CD4-positive, alpha-beta T cell treated with Interleukin-6 at 100 ng/mL for 8 hours (primary cell): ENCODE measurements at regions not wholly inside any gene's neighbourhood (a gene's known extent, or its start where the extent isn't known, plus 50 kb on each side); places are given as distances from the start of the nearest gene placed in this dataset.
"Not testable (repeated sequence)": the region's sequence is repeated elsewhere in the genome, so short reads cannot be mapped to it uniquely, and the experiment has no call there.

Experiments
- DNase-seq: peaks from one replicate; pipeline ENCODE4 v3.0.0-alpha.2; 2020; ENCODE audit warnings: mixed read lengths, low spot score

DNA sequence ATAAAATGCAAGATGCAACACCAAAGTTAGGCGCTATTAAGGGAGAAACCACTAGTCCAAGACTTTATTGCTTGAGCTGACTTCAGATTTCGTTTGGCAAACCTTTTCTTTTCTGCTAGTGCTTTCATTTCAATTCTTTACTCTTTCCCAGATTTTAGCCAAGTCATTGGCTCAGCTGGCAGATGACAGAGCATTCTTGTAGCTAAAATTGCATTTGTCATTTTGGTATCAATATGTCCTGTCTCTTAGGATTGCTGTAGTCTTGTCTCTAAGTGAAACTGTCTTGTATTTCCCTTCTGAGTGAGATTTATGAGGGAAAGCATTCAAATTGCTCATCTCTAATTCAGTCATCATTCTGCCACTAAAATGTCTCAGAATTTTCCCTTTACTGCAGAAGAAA lies 335.1 kb downstream of the METTL4 start:
- no peak for DNase-seq

DNA sequence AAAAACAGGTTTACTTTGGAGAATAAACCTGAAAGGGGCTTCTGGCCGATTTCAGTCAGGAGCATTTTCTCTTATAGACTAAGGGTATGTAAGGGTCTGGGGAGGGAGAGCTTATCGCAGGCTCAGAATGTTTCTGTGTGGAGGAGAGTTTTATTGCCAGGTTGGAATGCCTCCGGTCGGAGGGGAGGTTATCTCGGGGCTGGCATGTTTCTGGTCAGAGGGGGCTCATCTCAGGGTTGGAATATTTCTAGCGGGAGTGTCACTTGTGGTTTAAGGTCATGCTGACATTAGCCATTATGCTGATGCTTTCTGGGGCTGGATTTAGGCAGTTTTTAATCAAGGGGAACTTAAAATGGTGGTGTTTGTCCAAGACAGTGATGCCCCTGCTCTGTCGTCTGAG lies 333.6 kb downstream of the METTL4 start:
- no peak for DNase-seq

DNA sequence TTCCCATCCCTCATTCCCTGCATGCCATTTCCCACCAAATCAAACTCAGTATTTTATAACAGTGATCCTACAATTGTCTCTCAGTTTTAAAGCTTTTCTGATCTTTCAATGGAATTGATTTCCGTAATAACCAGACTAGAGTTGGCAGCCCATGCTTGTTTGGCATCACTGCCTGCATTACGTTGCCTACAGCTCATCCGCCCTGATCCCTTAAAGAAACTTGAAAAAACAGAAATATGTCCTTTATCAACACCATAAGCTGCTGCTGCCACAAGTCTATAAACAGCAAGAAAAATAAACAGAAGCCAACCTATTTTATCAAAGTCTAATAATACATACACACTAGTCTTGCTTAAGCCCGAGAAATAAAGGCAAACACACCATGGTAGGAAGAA lies 331.0 kb downstream of the METTL4 start:
- no peak for DNase-seq

DNA sequence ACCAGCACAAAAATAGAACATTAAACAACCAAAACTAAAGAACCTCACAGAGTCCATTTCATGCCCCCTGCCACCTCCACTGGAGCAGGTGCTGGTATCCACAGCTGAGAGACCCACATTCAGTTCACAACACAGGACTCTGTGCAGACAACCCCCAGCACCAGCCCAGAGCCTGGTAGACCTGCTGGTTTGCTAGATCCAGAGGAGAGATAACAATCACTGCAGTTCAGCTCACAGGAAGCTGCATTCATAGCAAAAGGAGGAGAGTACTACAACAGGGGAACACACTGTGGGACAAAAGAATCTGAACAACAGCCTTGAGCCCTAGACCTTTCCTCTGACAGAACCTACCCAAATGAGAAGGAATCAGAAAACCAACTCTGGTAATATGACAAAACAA lies 326.7 kb downstream of the METTL4 start:
- no peak for DNase-seq

DNA sequence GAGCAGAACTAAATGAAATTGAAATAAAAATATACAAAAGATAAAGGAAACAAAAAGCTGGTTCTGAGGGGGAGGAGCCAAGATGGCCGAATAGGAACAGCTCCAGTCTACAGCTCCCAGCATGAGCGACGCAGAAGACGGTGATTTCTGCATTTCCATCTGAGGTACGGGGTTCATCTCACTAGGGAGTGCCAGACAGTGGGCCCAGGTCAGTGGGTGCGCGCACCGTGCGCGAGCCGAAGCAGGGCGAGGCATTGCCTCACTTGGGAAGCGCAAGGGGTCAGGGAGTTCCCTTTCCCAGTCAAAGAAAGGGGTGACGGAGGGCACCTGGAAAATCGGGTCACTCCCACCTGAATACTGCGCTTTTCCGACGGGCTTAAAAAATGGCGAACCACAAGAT lies 324.2 kb downstream of the METTL4 start:
- DNase-seq, result not testable (repeated sequence)

DNA sequence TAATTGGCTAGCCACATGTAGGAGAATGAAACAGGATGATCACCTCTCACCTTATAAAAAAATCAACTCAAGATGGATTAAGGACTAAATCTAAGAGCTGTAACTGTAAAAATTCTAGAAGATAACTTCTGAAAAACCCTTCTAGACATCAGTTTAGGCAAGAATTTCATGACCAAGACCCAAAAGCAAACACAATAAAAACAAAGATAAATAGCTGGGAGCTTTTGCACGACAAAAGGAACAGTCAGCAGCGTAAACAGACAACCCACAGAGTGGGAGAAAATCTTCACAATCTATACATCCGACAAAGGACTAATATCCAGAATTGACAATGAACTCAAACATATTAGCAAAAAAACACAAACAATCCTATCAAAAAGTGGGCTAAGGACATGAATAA lies 316.3 kb downstream of the METTL4 start:
- DNase-seq, result no peak

DNA sequence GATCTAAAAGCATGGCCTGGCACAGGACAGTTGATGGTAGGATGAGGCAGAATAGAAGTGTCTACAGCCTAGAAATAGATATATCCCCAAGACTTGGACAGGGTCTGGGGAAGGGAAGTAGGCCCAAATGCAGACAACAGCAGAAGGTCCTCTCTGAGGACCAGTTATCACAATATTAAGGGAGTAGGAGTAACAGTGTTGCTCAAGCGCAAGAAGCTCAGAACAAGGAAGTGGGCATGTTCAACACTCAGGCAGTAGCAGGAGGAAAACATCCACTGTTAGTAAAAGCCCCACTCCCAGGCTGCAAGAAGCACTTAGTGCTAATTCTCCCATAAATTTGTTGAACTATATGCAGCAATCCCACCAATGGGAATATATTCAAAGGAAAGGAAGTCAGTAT lies 314.7 kb downstream of the METTL4 start:
- DNase-seq, result no peak

DNA sequence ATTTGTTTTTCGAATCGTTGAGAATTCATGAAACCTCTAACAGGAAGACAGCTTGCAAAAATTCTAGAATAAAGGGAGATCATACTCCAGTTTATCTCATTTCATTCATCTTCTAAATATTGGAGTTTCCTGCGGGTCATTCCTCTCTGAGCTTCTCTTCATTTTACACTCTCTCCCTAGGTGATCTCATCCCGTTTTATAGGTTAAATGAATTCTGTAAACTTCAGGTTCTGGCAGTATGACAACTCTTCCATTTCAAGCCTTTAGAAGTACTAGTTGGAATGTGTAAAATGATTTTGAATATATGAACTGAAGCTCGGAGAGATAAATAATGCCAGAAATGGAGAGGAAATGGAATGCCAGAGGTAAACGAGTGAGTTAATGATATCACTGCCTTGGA lies 312.4 kb downstream of the METTL4 start:
- no peak for DNase-seq

DNA sequence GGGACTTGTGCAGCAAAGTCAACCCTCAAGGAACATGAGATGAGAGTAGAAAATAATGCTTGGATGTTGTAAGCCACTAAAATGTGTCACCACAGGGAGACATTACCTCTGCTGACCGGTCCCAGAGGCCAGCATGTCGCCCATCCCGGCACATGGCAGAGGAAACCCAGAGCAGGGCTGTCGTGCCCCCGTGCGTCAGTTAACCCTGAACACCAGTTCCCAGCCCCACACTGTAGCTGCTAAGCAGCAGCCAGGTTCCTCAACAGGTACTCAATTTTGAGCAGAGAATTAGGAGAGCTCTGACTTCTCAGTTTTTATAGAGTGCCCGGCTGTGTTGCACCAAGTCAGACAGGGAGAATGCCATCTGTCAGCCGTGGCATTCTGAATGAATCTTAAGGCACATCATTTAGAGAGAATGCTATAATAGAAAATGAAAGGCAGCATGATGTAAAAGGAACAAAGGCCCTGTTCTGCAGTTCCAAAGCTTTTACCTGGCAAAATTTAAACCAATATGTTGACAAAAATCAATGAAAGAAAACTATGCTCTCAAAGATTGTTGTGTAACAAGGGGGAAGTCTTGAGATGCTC lies 307.9 kb downstream of the METTL4 start:
- DNase-seq, result no peak

DNA sequence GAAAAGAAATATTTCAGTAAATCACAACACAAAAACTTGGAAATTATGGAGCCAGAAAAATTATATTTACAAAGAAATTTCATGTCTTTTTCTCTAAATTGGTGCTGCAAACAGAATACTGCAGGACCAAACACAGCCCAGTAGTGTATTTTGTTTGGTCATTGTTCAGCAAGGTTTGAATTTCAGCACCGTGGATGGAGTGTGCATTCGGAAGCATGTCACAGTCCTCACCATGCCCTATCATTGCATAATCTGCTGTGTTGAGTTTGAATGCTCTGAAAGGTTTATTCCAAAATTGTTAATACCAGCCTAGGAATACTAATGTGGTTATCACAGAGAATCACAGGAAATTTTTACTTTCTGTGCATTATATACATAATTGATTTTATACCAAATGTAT lies 296.7 kb downstream of the METTL4 start:
- DNase-seq, result no peak

DNA sequence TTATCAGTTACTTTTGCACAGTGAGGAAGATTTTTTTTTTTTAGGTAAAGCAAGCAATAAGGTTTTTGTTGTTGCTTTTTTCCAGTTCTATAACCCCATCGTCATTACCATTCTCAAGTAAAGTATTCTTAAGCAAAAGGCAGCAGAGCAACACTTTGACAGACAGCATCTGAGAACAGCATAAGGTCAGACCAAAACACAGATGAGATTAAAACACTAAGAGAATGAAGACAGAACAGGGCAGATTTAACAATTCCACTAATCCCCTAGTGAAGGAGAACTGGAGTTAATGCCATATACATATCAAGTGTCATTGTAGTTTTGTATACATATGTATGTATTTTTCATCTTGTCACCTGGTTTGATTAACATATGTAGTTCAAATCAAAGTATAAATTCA lies 290.2 kb downstream of the METTL4 start:
- DNase-seq, result no peak

DNA sequence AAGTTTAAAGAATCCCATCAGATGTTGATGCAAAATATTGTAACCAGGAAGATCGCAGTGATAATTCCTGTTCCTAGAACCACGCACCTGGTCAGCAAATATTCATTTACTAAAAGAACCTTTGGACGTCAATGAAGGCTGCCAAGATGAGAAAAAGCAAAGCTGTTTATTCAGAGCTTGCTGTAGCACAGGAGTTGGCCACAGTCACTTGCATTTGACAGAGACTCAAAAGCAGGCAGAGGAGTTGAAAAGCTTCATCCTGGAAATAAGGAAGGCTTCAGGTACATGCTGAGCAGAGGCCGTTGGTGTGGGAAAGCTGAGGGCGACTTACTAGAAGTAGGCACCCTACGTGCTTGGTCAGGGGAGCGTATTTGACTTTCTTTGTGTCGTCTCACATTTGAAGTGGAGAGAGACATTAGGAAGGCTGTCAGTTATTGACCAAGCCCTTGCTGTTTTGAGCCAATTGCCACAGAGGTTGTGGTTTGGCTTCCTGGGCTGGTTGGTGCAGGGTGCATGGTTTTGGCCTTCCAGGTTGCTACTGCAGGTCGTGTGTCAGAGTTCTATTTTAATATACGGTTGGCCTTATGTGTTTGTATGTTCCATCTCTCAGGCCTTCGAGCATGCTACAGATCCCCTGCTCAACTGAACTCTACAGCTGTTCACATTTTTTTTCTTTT lies 289.6 kb downstream of the METTL4 start:
- DNase-seq, result no peak

DNA sequence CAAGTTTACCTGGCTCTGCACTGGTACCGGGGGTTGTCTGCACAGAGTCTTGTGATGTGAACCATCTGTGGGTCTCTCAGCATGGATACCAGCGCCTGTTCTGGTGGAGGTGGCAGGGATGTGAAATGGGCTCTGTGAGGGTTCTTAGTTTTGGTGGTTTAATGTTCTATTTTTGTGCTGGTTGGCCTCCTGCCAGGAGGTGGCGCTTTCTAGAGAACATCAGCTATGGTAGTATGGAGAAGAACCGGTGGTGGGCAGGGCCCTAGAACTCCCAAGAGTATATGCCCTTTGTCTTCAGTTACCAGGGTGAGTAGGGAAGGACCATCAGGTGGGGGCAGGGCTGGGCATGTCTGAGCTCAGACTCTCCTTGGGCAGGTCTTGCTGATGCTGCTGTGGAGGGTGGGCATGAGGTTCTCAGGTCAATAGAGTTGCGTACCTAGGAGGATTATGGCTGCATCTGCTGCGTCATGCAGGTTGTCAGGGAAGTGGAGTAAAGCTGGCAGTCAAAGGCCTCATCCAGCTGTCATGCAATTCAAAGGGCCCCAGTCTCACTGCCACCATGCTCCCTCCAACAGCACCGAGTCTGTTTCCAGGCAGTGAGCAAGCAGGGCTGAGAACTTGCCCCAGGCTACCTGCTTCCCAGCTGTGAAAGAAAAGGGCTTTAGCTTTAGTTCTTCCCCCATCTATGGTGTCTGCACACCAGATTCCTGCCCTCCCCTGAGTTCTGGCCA lies 278.0 kb downstream of the METTL4 start:
- DNase-seq, result no peak

DNA sequence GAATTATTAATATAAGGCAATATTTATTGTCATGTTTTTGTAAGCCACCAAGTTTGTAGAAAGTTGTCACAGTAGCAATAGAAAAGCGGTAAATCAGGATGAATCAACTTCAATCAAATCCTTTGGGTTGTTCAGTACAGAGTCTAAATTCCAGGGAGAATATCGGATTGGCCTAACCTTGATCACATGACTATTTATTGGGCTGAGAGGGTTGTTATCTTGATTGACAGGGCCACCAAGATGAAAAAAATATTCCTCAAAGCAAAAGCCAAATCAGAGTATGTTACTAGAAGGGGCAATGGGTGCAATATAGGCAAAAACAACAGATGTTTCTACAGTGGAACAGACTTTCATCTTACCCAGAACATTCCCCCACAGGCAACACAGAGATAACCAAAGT lies 270.0 kb downstream of the METTL4 start:
- DNase-seq, result no peak

DNA sequence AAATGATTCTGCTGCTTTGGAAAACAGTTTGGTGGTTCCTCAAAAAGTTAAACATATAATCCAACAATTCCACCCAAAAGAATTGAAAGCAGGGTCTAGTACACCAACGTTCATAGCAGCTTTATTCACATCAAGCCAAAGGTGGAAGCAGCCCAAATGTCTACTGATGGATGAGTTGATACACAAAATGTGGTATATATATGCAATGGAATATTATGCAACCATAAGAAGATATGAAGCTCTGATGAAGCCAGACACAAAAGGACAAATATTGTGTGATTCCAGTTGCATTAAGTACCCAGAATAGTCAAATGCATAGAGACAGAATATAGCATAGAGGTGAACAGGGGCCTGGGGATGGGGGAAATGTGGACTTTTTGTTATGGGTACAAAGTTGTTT lies 269.3 kb downstream of the METTL4 start:
- DNase-seq, result no peak

DNA sequence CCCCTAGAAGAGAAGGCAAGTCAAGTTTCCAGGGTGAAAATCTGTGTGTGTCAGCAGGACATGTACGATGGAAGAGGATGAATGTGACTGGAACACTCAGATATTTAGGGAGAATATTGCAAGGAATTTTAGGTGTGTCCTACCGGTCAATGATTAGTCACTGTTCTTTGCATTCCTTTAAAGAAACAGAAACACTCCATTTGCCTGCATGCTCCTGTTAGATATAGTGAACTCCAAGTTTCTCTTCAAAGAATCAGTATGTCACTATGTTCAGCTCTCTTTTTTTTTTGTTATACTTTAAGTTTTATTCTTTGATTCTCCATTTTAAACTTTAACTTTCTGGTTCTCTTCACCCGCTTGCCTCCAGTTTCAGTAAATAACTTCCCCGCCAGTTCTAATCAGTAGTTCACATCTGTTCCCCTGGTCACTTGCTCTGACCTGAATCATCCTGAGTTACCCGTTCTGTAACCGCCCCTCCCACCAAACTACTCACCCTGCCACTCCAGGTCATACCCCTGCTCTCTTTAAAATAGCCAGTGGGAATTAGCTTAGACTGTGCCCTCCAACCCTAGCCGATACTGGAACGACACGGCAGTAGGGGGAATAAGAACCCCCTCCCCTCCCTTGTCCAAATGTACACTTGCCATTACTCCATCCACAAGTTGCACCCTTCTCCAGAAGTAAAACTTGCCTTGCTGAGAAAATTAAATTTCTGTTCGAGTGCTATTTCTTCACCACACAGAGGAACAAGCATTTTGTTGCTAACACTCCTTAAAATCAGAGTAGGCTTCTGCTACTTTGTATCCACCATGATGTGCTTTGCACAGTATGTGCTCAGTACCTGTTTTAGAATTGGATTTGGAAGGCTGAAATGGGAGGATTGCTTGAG lies 268.4 kb downstream of the METTL4 start:
- no peak for DNase-seq

DNA sequence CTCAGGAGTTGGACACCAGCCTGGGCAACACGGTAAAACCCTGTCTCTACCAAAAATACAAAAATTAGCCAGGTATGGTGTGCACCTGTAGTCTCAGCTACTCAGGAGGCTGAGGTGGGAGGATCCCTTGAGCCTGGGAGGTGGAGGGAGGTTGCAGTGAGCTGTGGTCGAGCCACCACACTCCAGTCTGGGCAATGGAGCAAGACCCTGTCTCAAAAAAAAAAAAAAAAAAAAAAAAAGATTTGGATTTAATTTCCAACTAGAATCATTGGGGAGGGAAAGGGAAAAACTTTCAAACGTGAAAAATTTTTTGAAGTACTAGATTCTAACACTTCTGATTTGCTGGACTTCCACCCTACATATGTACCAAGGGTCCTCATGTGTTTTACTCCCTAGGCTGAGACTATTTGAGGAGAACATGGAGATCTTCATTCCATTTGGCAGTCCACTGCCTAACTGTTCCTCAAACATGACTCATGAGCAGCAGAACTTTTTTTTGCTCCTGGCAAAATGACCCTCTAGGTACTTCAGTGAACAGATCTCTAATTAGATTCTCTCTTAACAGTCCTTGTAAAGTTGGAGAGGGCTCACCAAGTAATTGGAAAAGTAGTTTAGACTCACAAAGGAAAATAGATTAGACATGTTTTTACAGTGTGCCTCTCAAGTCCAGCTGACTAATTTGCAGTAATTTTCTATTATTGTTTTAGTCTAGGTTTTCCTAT lies 267.6 kb downstream of the METTL4 start:
- no peak for DNase-seq

DNA sequence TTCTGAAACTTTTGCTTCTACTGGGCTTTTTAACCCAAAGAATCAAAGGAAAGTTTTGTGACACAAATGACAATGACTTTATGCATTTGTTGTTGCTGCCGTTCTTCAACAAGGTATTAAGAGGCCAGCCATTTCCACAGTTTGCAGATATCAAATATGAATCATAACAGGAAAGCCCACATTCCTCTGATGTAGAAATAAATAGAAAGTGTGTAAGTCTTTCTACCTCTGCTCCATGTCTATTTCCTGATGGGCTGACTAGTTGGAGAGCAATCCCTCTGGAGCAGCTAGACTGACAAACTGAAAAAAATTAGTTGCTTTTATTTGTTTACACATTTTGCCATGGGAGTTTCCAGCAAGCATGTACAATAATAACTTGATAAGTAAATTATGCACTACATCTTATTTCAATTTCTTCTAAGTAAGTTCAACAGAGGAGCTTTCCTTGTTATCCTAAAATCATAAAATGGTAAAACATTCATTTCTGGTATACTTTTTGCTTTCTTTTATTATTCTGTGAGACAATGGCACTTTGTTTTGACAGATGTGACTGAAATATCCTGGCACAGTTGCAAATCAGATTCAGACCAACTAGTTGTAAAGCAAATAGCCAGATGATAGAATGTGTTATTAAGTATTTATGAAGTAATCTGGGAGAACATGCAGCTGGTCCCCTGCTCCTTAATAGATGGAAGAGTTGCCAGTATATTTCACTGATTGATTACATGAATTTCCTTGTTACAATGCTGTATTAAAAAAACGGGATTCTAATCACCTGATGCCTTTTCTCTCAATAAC lies 266.7 kb downstream of the METTL4 start:
- DNase-seq, result no peak

DNA sequence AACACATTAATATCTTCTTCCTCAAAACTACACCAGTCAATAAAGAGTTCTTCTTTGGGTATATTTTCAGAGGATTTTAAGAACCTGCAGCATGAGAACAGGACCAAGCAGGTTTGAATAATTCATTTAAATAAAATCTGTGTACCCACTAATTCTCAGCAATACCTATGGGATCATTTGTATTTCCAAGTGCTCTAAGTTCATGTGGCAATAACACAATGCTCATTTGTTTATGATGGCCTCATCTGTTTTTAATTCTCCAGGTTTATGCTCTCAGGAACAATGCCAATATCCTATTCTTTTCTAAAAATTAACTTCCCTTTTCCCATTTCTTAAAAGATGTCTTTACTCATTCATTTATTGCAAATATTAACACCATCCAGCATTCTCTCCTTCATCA lies 264.7 kb downstream of the METTL4 start:
- no peak for DNase-seq

DNA sequence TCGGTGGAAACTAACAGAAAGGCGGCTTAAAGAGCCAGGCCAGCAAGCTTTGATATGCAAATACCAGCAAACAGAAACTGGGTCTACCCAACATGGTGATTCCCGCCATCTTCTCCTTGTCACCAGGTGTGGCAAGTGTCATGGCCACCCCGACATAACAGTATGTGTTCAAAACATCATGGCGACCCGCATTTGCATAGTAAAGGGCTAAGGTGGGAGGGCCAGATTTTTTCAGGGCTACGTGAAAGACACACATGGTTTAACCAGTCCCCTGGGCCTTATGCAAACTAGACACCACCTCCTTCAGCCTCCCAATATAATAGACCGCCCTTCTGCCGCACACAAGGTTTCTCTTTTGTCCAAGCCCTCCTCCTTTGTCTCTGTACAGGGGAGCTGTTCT lies 260.4 kb downstream of the METTL4 start:
- no peak for DNase-seq

DNA sequence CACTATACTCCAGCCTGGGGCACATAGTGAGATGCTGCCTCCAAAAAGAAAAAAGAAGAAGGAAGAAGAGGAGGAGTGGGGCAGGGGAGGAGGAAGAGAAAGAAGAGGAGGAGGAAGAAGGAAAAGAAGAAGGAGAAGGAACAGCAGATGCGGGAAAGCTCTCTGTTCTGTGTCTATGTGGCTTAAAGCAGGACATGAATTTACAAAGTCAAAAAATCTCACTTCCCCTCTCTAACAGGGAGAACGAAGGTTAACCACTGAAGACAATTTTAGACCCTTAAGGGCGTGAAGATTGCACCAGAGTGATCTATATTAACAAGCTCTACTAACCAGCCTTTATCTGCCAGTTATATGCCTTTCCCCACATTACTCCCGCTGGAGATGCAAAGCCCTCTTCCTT lies 258.9 kb downstream of the METTL4 start:
- no peak for DNase-seq
